ENCODE measurements at regions not wholly inside any gene's neighbourhood (a gene's known extent, or its start where the extent isn't known, plus 50 kb on each side); places are given as distances from the start of the nearest gene placed in this dataset.

DNA sequence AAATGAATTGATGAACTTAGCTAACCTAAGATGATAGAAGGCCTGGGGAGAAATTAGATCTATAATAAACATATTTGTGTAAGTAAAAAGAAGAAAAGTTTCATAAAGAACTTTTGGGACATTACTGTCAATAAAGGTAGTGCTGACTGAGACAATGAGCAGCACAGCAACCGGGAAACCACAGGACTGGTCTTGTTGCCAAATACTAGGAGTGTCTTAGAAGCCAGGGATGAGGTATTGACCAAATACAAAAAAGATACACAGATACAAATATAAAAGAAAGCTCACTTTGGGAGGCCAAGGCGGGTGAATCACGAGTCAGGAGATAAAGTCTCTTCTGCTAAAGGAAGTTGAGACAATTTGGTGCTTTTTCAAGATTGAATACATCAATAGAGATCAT, 362.4 kb upstream of the ZNF385D start:
- H2AFZ ChIP-seq (ENCODE audit: low read depth, low read length), result no peak overlapping the region
- H3K27ac ChIP-seq (ENCODE audit: extremely low read depth, low read depth, low read length), result no peak overlapping the region
- no peaks in the 10 kb centered on the region for H4K20me1 ChIP-seq (replicated peaks; ENCODE audit: control insufficient read depth, insufficient read depth, low read length)
- no peak for TF ChIP-seq GTF2A2 (tag; IDR thresholded peaks at IDR 0.05)
- no peak for TF ChIP-seq HNRNPH1 (optimal IDR thresholded peaks at IDR 0.05; ENCODE audit: low read depth, low read length)
- TF ChIP-seq NUFIP1 (IDR thresholded peaks at IDR 0.05; ENCODE audit: partially characterized antibody), result no peak
- no peak for TF ChIP-seq HDGF (IDR thresholded peaks at IDR 0.05)
- TF ChIP-seq MTA1 (IDR thresholded peaks at IDR 0.05; ENCODE audit: borderline replicate concordance), result no peak
- no peak for TF ChIP-seq EZH2 (IDR thresholded peaks at IDR 0.05; ENCODE audit: borderline replicate concordance, low read depth, low read length)
- TF ChIP-seq SREBF1 (IDR thresholded peaks at IDR 0.05; ENCODE audit: borderline replicate concordance, low read depth, low read length), result no peak
- TF ChIP-seq ZNF785 (CRISPR knock-in tag; IDR thresholded peaks at IDR 0.05), result no peak
- H3K27me3 ChIP-seq (ENCODE audit: control insufficient read depth in 2 of 2, insufficient read depth in 2 of 2, low read length in 2 of 2), result no peaks in the 10 kb centered on the region
- no peak for DNase-seq (ENCODE audit: extremely low read depth in 1 of 4, low spot score in 3 of 4)
- CTCF ChIA-PET (ENCODE audit: low intra/inter-chr PET ratio), result no interaction called here
- POLR2A ChIA-PET, result no interaction called here
- ATAC-seq, result no peak
- H3K4me2 ChIP-seq (ENCODE audit: insufficient read depth, low read length), result no peak overlapping the region
- no TSS peak for BruUV-seq (replicated peaks)
- no peaks in the 10 kb centered on the region for H3K36me3 ChIP-seq (ENCODE audit: control insufficient read depth, insufficient read depth, low read length)
- no peaks in the 10 kb centered on the region for H3K9me3 ChIP-seq (replicated peaks; ENCODE audit: control insufficient read depth, insufficient read depth, low read depth, low read length)
- in situ Hi-C loops (cut with MboI), result no loop called here
- FAIRE-seq, result no peak
- no peaks in the 10 kb centered on the region for H3K4me1 ChIP-seq (replicated peaks in 1 of 2; ENCODE audit: control insufficient read depth in 2 of 2, insufficient read depth in 2 of 2, low read length in 2 of 2)
- H3K9ac ChIP-seq (ENCODE audit: insufficient read depth in 1 of 2, low read depth in 2 of 2, low read length in 2 of 2), result no peak overlapping the region
- no peaks in the 10 kb centered on the region for H3K9me1 ChIP-seq (ENCODE audit: control insufficient read depth, insufficient read depth, low read length)
- no peaks in the 10 kb centered on the region for H3K79me2 ChIP-seq (ENCODE audit: control insufficient read depth, insufficient read depth, low read length)
- WGBS (ENCODE audit: insufficient coverage, low coverage, missing lambda C conversion rate), result 2% methylated on average over 3 of the region's 3 CpGs
- intact Hi-C loops (cut with micrococcal nuclease), result loop anchor here (10.0 kb wide), 1 partner anchor 359 kb away; the partner anchor contains the start of gene ZNF385D
- no peak overlapping the region for H3K4me3 ChIP-seq

DNA sequence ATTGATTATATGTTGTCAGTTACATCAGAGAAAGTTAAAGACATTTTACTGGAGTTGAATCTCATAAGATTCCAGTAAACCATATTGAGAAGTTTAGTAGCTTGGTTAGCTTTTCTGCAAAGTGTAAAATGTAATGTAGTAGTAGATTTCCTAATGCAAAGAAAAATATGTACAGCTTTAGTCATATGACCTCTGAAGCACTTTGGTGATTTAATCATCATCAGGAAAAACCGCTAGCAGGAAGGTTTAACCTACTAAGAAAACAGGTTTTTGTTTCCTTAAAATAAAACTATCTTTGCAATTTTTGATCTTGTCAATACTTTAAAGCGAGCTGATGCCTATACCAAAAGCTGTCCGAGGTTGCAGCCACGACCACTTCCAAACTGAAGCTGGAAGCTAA, 364.6 kb upstream of the ZNF385D start:
- no peaks in the 10 kb centered on the region for H3K9me3 ChIP-seq (replicated peaks; ENCODE audit: control insufficient read depth, insufficient read depth, low read depth, low read length)
- H3K9ac ChIP-seq (ENCODE audit: insufficient read depth in 1 of 2, low read depth in 2 of 2, low read length in 2 of 2), result no peak overlapping the region
- H3K4me3 ChIP-seq, result no peak overlapping the region
- H3K27me3 ChIP-seq (ENCODE audit: control insufficient read depth in 2 of 2, insufficient read depth in 2 of 2, low read length in 2 of 2), result no peaks in the 10 kb centered on the region
- H3K4me2 ChIP-seq (ENCODE audit: insufficient read depth, low read length), result no peak overlapping the region
- no peak overlapping the region for H3K27ac ChIP-seq (ENCODE audit: extremely low read depth, low read depth, low read length)
- DNase-seq (ENCODE audit: extremely low read depth in 1 of 4, low spot score in 3 of 4), result no peak
- TF ChIP-seq NFYB (IDR thresholded peaks at IDR 0.05; ENCODE audit: extremely low read depth, insufficient read length), result no peak
- H3K4me1 ChIP-seq (replicated peaks in 1 of 2; ENCODE audit: control insufficient read depth in 2 of 2, insufficient read depth in 2 of 2, low read length in 2 of 2), result no peaks in the 10 kb centered on the region
- ATAC-seq, result no peak
- ChIA-PET CTCF (ENCODE audit: low intra/inter-chr PET ratio) (no interaction called here), POLR2A (interaction anchor here (0.5 kb wide), 1 partner anchor 1768 kb away, joined by 3 read pairs; no protein-coding TSS in a partner anchor)
- intact Hi-C loops (cut with micrococcal nuclease), result loop anchor here (5.0 to 10.0 kb wide), 3 partner anchors 361 to 1773 kb away; partner anchors contain the start of gene ZNF385D
- no TSS peak for BruUV-seq (replicated peaks)
- 0% methylated on average over 4 of the region's 4 CpGs for WGBS (ENCODE audit: insufficient coverage, low coverage, missing lambda C conversion rate)
- FAIRE-seq, result no peak
- H3K36me3 ChIP-seq (ENCODE audit: control insufficient read depth, insufficient read depth, low read length), result no peaks in the 10 kb centered on the region
- H2AFZ ChIP-seq (ENCODE audit: low read depth, low read length), result no peak overlapping the region
- no peaks in the 10 kb centered on the region for H3K79me2 ChIP-seq (ENCODE audit: control insufficient read depth, insufficient read depth, low read length)
- no peaks in the 10 kb centered on the region for H3K9me1 ChIP-seq (ENCODE audit: control insufficient read depth, insufficient read depth, low read length)
- in situ Hi-C loops (cut with MboI), result no loop called here
- H4K20me1 ChIP-seq (replicated peaks; ENCODE audit: control insufficient read depth, insufficient read depth, low read length), result no peaks in the 10 kb centered on the region
